WTC11 (cell line): ENCODE measurements at regions not wholly inside any gene's neighbourhood (a gene's known extent, or its start where the extent isn't known, plus 50 kb on each side); places are given as distances from the start of the nearest gene placed in this dataset.

Experiments used
- ATAC-seq: fragments of 200-7000 bp; cut with Tn5 transposase; 2 replicates; pipeline ENCODE4 v1.10.0; 2021; ENCODE audit warnings: mild to moderate bottlenecking, moderate library complexity
- CTCF ChIA-PET: fragments of 300-600 bp; sonication (Branson Sonifier 250); formaldehyde crosslinking; loops from one replicate; lab custom pipeline; 2021; ENCODE audit warnings: antibody characterized with exemption; lab: Charles Lee
- POLR2A ChIA-PET: fragments of 350-600 bp; sonication (Branson Sonifier 250); formaldehyde crosslinking; loops from one replicate; lab custom pipeline; 2021; ENCODE audit warnings: antibody characterized with exemption; lab: Charles Lee
- DNase-seq: peaks from one replicate; pipeline ENCODE4 v3.0.0; 2021; ENCODE audit warnings: low spot score
- H3K27ac Mint-ChIP-seq: 2 replicates; pipeline ENCODE4 v1.8.0; 2021; ENCODE audit warnings: mixed read lengths
- H3K27me3 Mint-ChIP-seq: 2 replicates; pipeline ENCODE4 v1.8.0; 2021; ENCODE audit warnings: low read depth, mild to moderate bottlenecking, moderate library complexity, mixed read lengths
- H3K36me3 Mint-ChIP-seq: 2 replicates; pipeline ENCODE4 v1.8.0; 2021; ENCODE audit warnings: mixed read lengths
- H3K4me1 Mint-ChIP-seq: 2 replicates; pipeline ENCODE4 v1.8.0; 2022; ENCODE audit warnings: mixed read lengths
- H3K4me3 Mint-ChIP-seq: 2 replicates; pipeline ENCODE4 v1.8.0; 2021; ENCODE audit warnings: mild to moderate bottlenecking, moderate library complexity, mixed read lengths
- H3K9me3 Mint-ChIP-seq: 2 replicates; pipeline ENCODE4 v1.8.0; 2021; ENCODE audit warnings: mixed read lengths
- EMX1 ChIP-seq: fragments of 250-450 bp; sonication (Bioruptor Pico); IDR thresholded peaks from 2 replicates; pipeline ENCODE4 v1.8.0; 2021; ENCODE audit warnings: mild to moderate bottlenecking
- ETV6 ChIP-seq: sonication (generic); formaldehyde crosslinking; IDR thresholded peaks from 2 replicates; pipeline ENCODE4 v1.8.1; 2022; ENCODE audit warnings: mild to moderate bottlenecking, missing genetic modification reagents
- GRHL2 ChIP-seq: fragments of 250-450 bp; sonication (Bioruptor Pico); IDR thresholded peaks from 2 replicates; pipeline ENCODE4 v1.8.0; 2022; ENCODE audit warnings: mild to moderate bottlenecking, moderate library complexity; ENCODE audit not compliant: insufficient replicate concordance, severe bottlenecking
- JAZF1 ChIP-seq: fragments of 250-450 bp; sonication (Bioruptor Pico); IDR thresholded peaks from 2 replicates; pipeline ENCODE4 v1.9.0; 2021; ENCODE audit warnings: moderate library complexity, mild to moderate bottlenecking, inconsistent platforms
- NFATC4 ChIP-seq: fragments of 250-450 bp; sonication (Bioruptor Pico); IDR thresholded peaks from 2 replicates; pipeline ENCODE4 v1.9.0; 2021; ENCODE audit warnings: mild to moderate bottlenecking
- NFE2L1 ChIP-seq: sonication (generic); formaldehyde crosslinking; IDR thresholded peaks from 2 replicates; pipeline ENCODE4 v1.8.1; 2023; ENCODE audit warnings: missing genetic modification reagents
- NFYB ChIP-seq: sonication (generic); formaldehyde crosslinking; conservative IDR thresholded peaks from 2 replicates; pipeline ENCODE4 v1.8.0; 2022; ENCODE audit warnings: low read depth, missing genetic modification reagents
- NR1H2 ChIP-seq: sonication (generic); formaldehyde crosslinking; IDR thresholded peaks from 2 replicates; pipeline ENCODE4 v1.9.0; 2021; ENCODE audit warnings: mild to moderate bottlenecking, moderate library complexity, missing genetic modification reagents
- OVOL2 ChIP-seq: fragments of 250-450 bp; sonication (Bioruptor Pico); IDR thresholded peaks from 2 replicates; pipeline ENCODE4 v1.9.0; 2021; ENCODE audit warnings: mild to moderate bottlenecking, borderline replicate concordance
- RELA ChIP-seq: sonication (generic); formaldehyde crosslinking; IDR thresholded peaks from 2 replicates; pipeline ENCODE4 v1.8.1; 2022; ENCODE audit warnings: missing genetic modification reagents, mild to moderate bottlenecking, borderline replicate concordance
- SMAD3 ChIP-seq: sonication (generic); formaldehyde crosslinking; IDR thresholded peaks from 2 replicates; pipeline ENCODE4 v1.8.0; 2022; ENCODE audit warnings: missing genetic modification reagents, mild to moderate bottlenecking, borderline replicate concordance
- SP1 ChIP-seq: sonication (generic); formaldehyde crosslinking; conservative IDR thresholded peaks from 2 replicates; pipeline ENCODE4 v1.8.1; 2022; ENCODE audit warnings: missing genetic modification reagents
- TP53 ChIP-seq: sonication (generic); formaldehyde crosslinking; IDR thresholded peaks from 2 replicates; pipeline ENCODE4 v1.8.1; 2023; ENCODE audit warnings: mild to moderate bottlenecking, missing genetic modification reagents
- USF2 ChIP-seq: sonication (generic); formaldehyde crosslinking; IDR thresholded peaks from 2 replicates; pipeline ENCODE4 v1.8.1; 2023; ENCODE audit warnings: mild to moderate bottlenecking, missing genetic modification reagents, moderate library complexity
- ZBTB21 ChIP-seq: sonication (generic); formaldehyde crosslinking; IDR thresholded peaks from 2 replicates; pipeline ENCODE4 v1.8.1; 2023; ENCODE audit warnings: mild to moderate bottlenecking, missing genetic modification reagents, borderline replicate concordance
- ZMAT4 ChIP-seq: fragments of 250-450 bp; sonication (Bioruptor Pico); IDR thresholded peaks from 2 replicates; pipeline ENCODE4 v1.9.0; 2021; ENCODE audit warnings: mild to moderate bottlenecking
- ZNF317 ChIP-seq: sonication (generic); formaldehyde crosslinking; IDR thresholded peaks from 2 replicates; pipeline ENCODE4 v1.8.1; 2023; ENCODE audit warnings: low read depth, mild to moderate bottlenecking, moderate library complexity, missing genetic modification reagents, borderline replicate concordance
- ZNF396 ChIP-seq: fragments of 250-450 bp; sonication (Bioruptor Pico); IDR thresholded peaks from 2 replicates; pipeline ENCODE4 v1.8.0; 2021; ENCODE audit warnings: mild to moderate bottlenecking, moderate library complexity, borderline replicate concordance
- TF ChIP-seq, protein P1 (sequence below): fragments of 250-450 bp; sonication (Bioruptor Pico); IDR thresholded peaks from 2 replicates; pipeline ENCODE4 v1.8.0; 2021; ENCODE audit warnings: mild to moderate bottlenecking
- TF ChIP-seq, protein P2 (sequence below): sonication (generic); formaldehyde crosslinking; IDR thresholded peaks from 2 replicates; pipeline ENCODE4 v1.8.1; 2022; ENCODE audit warnings: low read depth, missing genetic modification reagents, borderline replicate concordance

DNA sequence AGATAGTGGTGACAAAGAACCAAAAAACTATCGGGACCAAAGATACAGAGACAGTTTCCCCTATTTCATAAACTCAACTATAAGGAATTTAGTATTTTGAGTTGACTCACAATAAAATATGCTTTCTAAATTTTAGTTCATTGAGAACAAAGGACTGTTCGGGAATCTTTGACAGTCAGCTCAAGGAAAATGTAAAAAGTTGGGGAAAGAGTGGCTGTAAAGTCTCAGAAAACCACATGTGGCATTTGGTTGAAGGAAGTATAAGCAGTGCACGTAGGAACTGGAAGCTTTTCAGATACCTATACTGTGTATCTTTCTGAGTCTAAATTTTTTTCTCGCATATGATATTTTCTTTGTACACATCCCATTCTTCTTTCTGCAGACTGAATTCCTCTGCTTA lies 688.9 kb downstream of the KCNA4 start:
- ChIA-PET POLR2A (interaction anchor here (0.6 kb wide), 1 partner anchor 145 kb away, joined by 3 read pairs; no protein-coding TSS in a partner anchor), CTCF (interaction anchor here (0.6 to 3.0 kb wide), 7 partner anchors 10 to 851 kb away, joined by 3 to 14 read pairs (median 5); no protein-coding TSS in a partner anchor)
- no peak overlapping the region for H3K27ac Mint-ChIP-seq
- no peak for TF ChIP-seq ZNF317
- no peak for TF ChIP-seq USF2 (CRISPR knock-in tag)
- no peak for TF ChIP-seq NFATC4 (CRISPR knock-in tag)
- TF ChIP-seq OVOL2 (CRISPR knock-in tag) = no peak
- no peak for TF ChIP-seq NFYB (CRISPR knock-in tag)
- no peak for TF ChIP-seq EMX1 (CRISPR knock-in tag)
- TF ChIP-seq, protein P1, sequence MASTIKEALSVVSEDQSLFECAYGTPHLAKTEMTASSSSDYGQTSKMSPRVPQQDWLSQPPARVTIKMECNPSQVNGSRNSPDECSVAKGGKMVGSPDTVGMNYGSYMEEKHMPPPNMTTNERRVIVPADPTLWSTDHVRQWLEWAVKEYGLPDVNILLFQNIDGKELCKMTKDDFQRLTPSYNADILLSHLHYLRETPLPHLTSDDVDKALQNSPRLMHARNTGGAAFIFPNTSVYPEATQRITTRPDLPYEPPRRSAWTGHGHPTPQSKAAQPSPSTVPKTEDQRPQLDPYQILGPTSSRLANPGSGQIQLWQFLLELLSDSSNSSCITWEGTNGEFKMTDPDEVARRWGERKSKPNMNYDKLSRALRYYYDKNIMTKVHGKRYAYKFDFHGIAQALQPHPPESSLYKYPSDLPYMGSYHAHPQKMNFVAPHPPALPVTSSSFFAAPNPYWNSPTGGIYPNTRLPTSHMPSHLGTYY = no peak
- TF ChIP-seq SMAD3 (CRISPR knock-in tag) = no peak
- TF ChIP-seq TP53 (CRISPR knock-in tag) = no peak
- no peak for TF ChIP-seq ZBTB21 (CRISPR knock-in tag)
- no peak for TF ChIP-seq ZNF396 (CRISPR knock-in tag)
- DNase-seq (no peak), ATAC-seq (no peak)
- no peaks in the 10 kb centered on the region for H3K4me1 Mint-ChIP-seq
- no peak overlapping the region for H3K4me3 Mint-ChIP-seq
- H3K9me3 Mint-ChIP-seq = no peaks in the 10 kb centered on the region
- no peaks in the 10 kb centered on the region; the same call in 1 of the 2 replicates for H3K27me3 Mint-ChIP-seq
- no peaks in the 10 kb centered on the region for H3K36me3 Mint-ChIP-seq

GRCh38 chr11:29326757-29327156 lies 690.1 kb downstream of the KCNA4 start:
- ChIA-PET POLR2A (no interaction called here), CTCF (no interaction called here)
- ATAC-seq = no peak
- no peaks in the 10 kb centered on the region for H3K36me3 Mint-ChIP-seq
- DNase-seq = no peak
- H3K27me3 Mint-ChIP-seq = no peaks in the 10 kb centered on the region; the same call in 1 of the 2 replicates
- H3K9me3 Mint-ChIP-seq = no peaks in the 10 kb centered on the region
- TF ChIP-seq RELA (CRISPR knock-in tag) (no peak), ETV6 (no peak), SP1 (CRISPR knock-in tag) (no peak)
- TF ChIP-seq, protein P2, sequence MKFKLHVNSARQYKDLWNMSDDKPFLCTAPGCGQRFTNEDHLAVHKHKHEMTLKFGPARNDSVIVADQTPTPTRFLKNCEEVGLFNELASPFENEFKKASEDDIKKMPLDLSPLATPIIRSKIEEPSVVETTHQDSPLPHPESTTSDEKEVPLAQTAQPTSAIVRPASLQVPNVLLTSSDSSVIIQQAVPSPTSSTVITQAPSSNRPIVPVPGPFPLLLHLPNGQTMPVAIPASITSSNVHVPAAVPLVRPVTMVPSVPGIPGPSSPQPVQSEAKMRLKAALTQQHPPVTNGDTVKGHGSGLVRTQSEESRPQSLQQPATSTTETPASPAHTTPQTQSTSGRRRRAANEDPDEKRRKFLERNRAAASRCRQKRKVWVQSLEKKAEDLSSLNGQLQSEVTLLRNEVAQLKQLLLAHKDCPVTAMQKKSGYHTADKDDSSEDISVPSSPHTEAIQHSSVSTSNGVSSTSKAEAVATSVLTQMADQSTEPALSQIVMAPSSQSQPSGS (CRISPR knock-in tag) = no peak
- H3K27ac Mint-ChIP-seq = no peak overlapping the region
- no peak overlapping the region for H3K4me3 Mint-ChIP-seq
- no peaks in the 10 kb centered on the region for H3K4me1 Mint-ChIP-seq

DNA sequence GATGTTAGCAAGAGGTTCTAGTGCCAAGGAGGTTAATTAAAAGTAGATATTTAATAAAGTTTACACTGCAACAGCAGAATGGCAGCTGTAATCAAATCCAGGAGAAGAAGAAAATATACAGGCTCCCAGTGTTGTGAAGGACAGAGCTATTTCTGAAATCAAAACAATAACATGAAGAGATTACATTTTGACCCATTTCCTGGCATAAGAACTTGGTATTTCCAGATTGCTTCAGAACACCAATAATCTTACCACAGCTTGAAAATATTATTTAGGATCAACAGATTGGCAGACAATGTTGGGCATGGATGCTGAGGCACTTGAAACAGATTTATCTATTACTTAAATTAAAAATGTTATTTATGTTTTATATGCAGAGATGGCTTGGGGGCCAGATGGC lies 692.5 kb downstream of the KCNA4 start:
- H3K27ac Mint-ChIP-seq = no peak overlapping the region
- H3K36me3 Mint-ChIP-seq = no peaks in the 10 kb centered on the region
- ChIA-PET CTCF (no interaction called here), POLR2A (no interaction called here)
- no peak for TF ChIP-seq NR1H2
- TF ChIP-seq GRHL2 (CRISPR knock-in tag) = no peak
- no peak for TF ChIP-seq TP53 (CRISPR knock-in tag)
- TF ChIP-seq NFE2L1 (CRISPR knock-in tag) = no peak
- TF ChIP-seq ZMAT4 (CRISPR knock-in tag) = no peak
- no peak for TF ChIP-seq JAZF1 (CRISPR knock-in tag)
- no peaks in the 10 kb centered on the region; the same call in 1 of the 2 replicates for H3K27me3 Mint-ChIP-seq
- DNase-seq = no peak
- ATAC-seq = no peak
- H3K4me1 Mint-ChIP-seq = no peaks in the 10 kb centered on the region
- no peaks in the 10 kb centered on the region for H3K9me3 Mint-ChIP-seq
- H3K4me3 Mint-ChIP-seq = no peak overlapping the region
